Neural crest cell (in vitro differentiated cells): ENCODE measurements at regions not wholly inside any gene's neighbourhood (a gene's known extent, or its start where the extent isn't known, plus 50 kb on each side); places are given as distances from the start of the nearest gene placed in this dataset.

ENCODE experiments used
- DNase-seq: peaks from one replicate; pipeline ENCODE4 v3.0.0; 2021; ENCODE audit warnings: low read depth, mixed read lengths, low spot score
- H3K27ac Mint-ChIP-seq: one replicate; pipeline ENCODE4 v1.8.0; 2021; ENCODE audit warnings: mild to moderate bottlenecking, mixed read lengths; ENCODE audit not compliant: unreplicated experiment
- H3K27me3 Mint-ChIP-seq: 2 replicates; pipeline ENCODE4 v1.8.0; 2021; ENCODE audit warnings: low read depth, mild to moderate bottlenecking, mixed read lengths
- H3K36me3 Mint-ChIP-seq: 2 replicates; pipeline ENCODE4 v1.8.0; 2021; ENCODE audit warnings: low read depth, mild to moderate bottlenecking, mixed read lengths
- H3K4me1 Mint-ChIP-seq: 2 replicates; pipeline ENCODE4 v1.8.0; 2021; ENCODE audit warnings: mixed read lengths
- H3K4me3 Mint-ChIP-seq: one replicate; pipeline ENCODE4 v1.8.0; 2021; ENCODE audit warnings: mild to moderate bottlenecking, mixed read lengths
- H3K9me3 Mint-ChIP-seq: 2 replicates; pipeline ENCODE4 v1.8.0; 2021; ENCODE audit warnings: mixed read lengths
- TF ChIP-seq, protein P1 (sequence below): fragments of 200-600 bp; sonication (generic); conservative IDR thresholded peaks from 2 replicates; pipeline ENCODE4 v1.5.0; 2021; ENCODE audit warnings: antibody characterized with exemption, mild to moderate bottlenecking

DNA sequence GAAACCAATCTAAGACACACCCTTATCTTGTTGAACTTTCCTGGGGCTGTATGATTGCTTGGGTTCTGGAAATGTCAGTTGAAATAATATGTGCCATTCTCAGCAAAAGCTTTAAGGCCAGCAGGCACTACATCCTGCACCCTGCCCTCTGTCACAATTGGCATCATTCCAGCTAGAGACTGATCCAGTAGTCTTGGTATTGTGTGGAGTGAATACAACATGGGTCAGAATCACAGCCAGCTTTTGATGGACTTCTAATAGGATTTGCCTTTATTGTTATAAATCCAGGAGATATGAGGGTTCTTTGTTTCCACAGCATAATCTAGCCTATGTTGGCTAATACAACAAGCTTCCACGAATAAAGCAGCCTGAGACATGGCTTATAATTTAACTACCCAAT lies 617.0 kb upstream of the CDH2 start:
- peaks cover 27% of the 10 kb centered on the region for H3K4me1 Mint-ChIP-seq
- H3K27me3 Mint-ChIP-seq, result no peaks in the 10 kb centered on the region
- TF ChIP-seq, protein P1, sequence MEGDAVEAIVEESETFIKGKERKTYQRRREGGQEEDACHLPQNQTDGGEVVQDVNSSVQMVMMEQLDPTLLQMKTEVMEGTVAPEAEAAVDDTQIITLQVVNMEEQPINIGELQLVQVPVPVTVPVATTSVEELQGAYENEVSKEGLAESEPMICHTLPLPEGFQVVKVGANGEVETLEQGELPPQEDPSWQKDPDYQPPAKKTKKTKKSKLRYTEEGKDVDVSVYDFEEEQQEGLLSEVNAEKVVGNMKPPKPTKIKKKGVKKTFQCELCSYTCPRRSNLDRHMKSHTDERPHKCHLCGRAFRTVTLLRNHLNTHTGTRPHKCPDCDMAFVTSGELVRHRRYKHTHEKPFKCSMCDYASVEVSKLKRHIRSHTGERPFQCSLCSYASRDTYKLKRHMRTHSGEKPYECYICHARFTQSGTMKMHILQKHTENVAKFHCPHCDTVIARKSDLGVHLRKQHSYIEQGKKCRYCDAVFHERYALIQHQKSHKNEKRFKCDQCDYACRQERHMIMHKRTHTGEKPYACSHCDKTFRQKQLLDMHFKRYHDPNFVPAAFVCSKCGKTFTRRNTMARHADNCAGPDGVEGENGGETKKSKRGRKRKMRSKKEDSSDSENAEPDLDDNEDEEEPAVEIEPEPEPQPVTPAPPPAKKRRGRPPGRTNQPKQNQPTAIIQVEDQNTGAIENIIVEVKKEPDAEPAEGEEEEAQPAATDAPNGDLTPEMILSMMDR, result no peak
- no peaks in the 10 kb centered on the region for H3K9me3 Mint-ChIP-seq
- no peak overlapping the region for H3K27ac Mint-ChIP-seq
- no peak for DNase-seq
- no peaks in the 10 kb centered on the region for H3K36me3 Mint-ChIP-seq
- no peak overlapping the region for H3K4me3 Mint-ChIP-seq

DNA sequence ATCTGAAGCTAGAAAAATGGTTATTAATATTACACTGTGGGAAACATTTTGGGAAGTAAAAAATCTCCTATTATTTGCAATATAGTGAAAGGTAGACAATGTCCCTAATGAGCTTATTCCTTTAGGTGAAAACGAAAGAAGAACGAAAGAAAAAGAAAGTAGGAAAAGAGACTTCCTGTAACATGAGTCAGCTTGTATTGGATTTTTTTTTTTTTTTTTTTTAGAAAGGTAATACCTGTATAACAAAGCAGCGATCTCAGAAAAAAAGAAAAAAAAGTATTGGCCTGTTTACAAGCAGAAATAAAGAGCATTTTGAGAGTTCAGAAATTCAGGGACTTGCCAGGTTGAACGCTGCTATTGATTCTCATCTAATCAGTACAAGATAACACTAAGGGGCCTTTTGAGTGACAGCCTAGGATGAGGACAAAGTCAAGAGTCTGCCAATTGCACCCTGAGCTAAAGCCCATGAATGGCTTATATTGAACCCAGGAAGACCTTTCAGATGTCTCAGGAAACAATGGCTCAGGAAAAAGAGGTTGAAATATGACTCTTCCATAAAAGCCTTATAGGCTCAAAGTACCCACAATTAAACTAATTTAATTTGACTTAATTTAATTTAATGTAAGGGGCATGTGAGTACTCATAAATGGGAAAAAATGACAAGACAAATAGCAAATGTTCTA lies 615.6 kb upstream of the CDH2 start:
- H3K27ac Mint-ChIP-seq, result no peak overlapping the region
- no peaks in the 10 kb centered on the region for H3K36me3 Mint-ChIP-seq
- no peaks in the 10 kb centered on the region for H3K9me3 Mint-ChIP-seq
- peaks cover 22% of the 10 kb centered on the region for H3K4me1 Mint-ChIP-seq
- TF ChIP-seq, protein P1, result no peak
- no peak for DNase-seq
- H3K27me3 Mint-ChIP-seq, result no peaks in the 10 kb centered on the region
- H3K4me3 Mint-ChIP-seq, result no peak overlapping the region

DNA sequence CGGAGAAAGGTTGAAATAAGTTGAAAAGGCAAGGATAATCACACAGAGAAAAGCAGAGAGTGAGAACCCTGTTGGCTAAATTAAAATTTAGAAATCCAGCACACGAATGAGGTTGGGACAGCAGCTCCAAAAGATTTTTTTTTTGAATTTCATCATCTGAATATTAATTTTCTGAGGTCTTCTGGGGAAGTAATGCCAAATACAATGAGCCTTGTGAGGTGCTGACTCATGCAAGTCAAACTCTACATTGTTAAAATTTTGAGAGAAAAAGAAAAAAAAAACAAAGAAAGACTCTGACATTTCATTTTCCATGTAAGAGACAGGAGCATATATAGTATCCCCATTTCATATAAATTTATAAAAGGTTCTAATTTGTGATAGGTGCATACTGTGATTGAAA lies 614.2 kb upstream of the CDH2 start:
- DNase-seq, result no peak
- H3K36me3 Mint-ChIP-seq, result no peaks in the 10 kb centered on the region
- H3K4me1 Mint-ChIP-seq, result peaks cover 22% of the 10 kb centered on the region
- H3K4me3 Mint-ChIP-seq, result no peak overlapping the region
- no peaks in the 10 kb centered on the region for H3K9me3 Mint-ChIP-seq
- H3K27me3 Mint-ChIP-seq, result no peaks in the 10 kb centered on the region
- no peak overlapping the region for H3K27ac Mint-ChIP-seq
- TF ChIP-seq, protein P1, result no peak

DNA sequence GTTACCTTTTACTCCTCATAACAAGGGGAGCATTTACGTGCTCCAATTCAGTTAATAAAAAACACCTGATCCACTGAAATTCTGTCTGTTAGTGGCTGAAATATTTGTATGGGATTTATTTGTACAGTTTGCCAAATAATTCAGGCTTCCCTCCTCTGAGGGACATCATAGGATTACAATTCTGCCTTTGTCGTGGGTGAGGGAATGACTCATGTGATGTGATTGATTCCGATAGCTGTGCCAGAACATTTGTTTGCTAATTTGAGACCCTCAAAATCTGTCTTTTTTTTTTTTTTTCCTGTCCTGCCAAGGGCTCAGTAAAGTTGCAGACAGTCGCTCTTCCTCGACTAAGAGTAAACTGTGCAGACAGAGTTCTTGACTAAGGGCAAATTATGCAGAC lies 612.6 kb upstream of the CDH2 start:
- TF ChIP-seq, protein P1, result no peak
- Mint-ChIP-seq H3K4me1 (peaks cover 22% of the 10 kb centered on the region), H3K9me3 (no peaks in the 10 kb centered on the region), H3K4me3 (no peak overlapping the region), H3K27ac (no peak overlapping the region), H3K27me3 (no peaks in the 10 kb centered on the region), H3K36me3 (no peaks in the 10 kb centered on the region)
- DNase-seq, result no peak

DNA sequence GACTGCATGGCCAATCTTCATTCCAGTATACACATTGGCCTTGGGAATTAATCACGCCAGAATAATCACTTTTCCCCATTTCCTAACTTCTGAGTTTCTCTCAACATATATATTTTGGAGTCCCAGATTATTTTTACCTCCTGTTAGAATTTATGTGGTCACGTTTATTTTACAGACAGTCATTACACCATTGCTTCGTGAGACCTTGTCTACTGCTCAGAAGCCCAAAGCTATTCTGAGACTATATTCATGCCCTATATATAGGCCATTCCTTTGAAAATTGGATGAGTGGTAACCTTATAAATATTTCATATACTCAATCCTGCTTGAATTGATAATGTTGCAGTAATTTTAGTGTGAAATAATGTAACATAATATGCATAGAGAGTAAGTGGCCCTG lies 610.0 kb upstream of the CDH2 start:
- Mint-ChIP-seq H3K36me3 (no peaks in the 10 kb centered on the region), H3K27ac (no peak overlapping the region), H3K4me1 (peaks cover 14% of the 10 kb centered on the region), H3K9me3 (no peaks in the 10 kb centered on the region), H3K4me3 (no peak overlapping the region), H3K27me3 (no peaks in the 10 kb centered on the region)
- DNase-seq, result no peak
- TF ChIP-seq, protein P1, result no peak
